OCI-LY7 (cell line): ENCODE measurements at regions not wholly inside any gene's neighbourhood (a gene's known extent, or its start where the extent isn't known, plus 50 kb on each side); places are given as distances from the start of the nearest gene placed in this dataset.

Experiments
- CTCF ChIP-seq: fragments of 200-600 bp; sonication (generic); conservative IDR thresholded peaks from 2 replicates; pipeline ENCODE4 v1.5.1; 2014; ENCODE audit warnings: mild to moderate bottlenecking, antibody characterized with exemption, low read length, moderate library complexity, mixed read lengths
- EZH2phosphoT487 ChIP-seq: fragments of 200-600 bp; sonication (generic); IDR thresholded peaks from 2 replicates; pipeline ENCODE4 v1.6.1; 2018; ENCODE audit warnings: low read depth, borderline replicate concordance, mild to moderate bottlenecking, mixed run types, antibody characterized with exemption, low read length, moderate library complexity, mixed read lengths

DNA sequence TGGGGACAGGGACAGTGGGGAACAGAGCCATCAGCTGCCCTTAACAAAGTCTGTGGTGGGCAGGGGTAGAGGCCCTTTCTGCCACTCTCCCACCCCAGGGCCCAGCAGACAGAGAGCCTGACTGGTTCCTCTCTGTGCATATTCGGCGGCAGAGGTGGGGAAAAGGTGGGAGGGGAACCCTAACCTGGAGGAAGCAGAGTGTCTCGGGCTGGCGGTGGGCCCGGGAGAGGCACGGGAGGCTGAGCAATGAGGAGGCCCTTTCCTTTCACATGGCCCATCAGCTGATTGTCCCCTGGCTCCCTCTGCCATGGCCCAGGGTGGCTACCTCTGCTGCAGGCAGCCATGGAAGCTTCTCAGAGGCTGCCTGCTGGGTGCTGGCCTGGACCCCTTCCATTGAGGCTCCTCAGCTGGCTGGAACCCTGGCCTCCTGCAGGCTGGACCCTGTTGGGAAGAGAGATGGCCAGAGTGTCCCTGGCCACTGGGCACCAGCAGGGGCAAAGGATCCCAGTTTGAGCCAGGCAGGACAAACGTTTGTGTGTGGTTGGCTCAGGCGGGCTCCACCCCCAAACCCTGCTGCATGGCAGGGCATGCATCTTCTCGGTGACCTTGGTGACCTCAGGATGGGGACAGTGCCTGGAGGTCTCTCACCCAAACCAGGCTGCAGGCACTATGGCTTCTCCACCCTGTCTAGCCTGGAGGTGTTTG is 202.8 kb upstream of the ZNF536 start:
- TF ChIP-seq CTCF (no peak), EZH2phosphoT487 (no peak)
